Epidermal melanocyte (primary cell): ENCODE measurements at regions not wholly inside any gene's neighbourhood (a gene's known extent, or its start where the extent isn't known, plus 50 kb on each side); places are given as distances from the start of the nearest gene placed in this dataset.

Experiments used
- DNase-seq: peaks from one replicate; pipeline ENCODE4 v3.0.0; 2011; ENCODE audit warnings: low spot score; ENCODE audit not compliant: insufficient read length

- no peak for DNase-seq
Measured at GRCh38 chr2:181241797-181242196, 215.4 kb upstream of the ITGA4 start.

GRCh38 chr2:181242262-181242661, 214.9 kb upstream of the ITGA4 start:
- no peak for DNase-seq

- no peak for DNase-seq
Measured at GRCh38 chr2:181243319-181243718, 213.9 kb upstream of the ITGA4 start.

GRCh38 chr2:181250691-181251090, 206.5 kb upstream of the ITGA4 start:
- no peak for DNase-seq

- no peak for DNase-seq
Measured at GRCh38 chr2:181252262-181253148, 204.7 kb upstream of the ITGA4 start.

- no peak for DNase-seq
Measured at GRCh38 chr2:181253438-181253837, 203.7 kb upstream of the ITGA4 start.

- no peak for DNase-seq
Measured at GRCh38 chr2:181255651-181256050, 201.5 kb upstream of the ITGA4 start.

- peak; percentile 34 for DNase-seq
Measured at GRCh38 chr2:181258720-181259119, 198.5 kb upstream of the ITGA4 start.

GRCh38 chr2:181262782-181263181, 194.4 kb upstream of the ITGA4 start:
- DNase-seq: no peak

- no peak for DNase-seq
Measured at GRCh38 chr2:181264001-181264400, 193.2 kb upstream of the ITGA4 start.

- DNase-seq: no peak
Measured at GRCh38 chr2:181264441-181264840, 192.7 kb upstream of the ITGA4 start.

GRCh38 chr2:181266614-181267013, 190.6 kb upstream of the ITGA4 start:
- no peak for DNase-seq

- DNase-seq: no peak
Measured at GRCh38 chr2:181268174-181268867, 188.9 kb upstream of the ITGA4 start.

GRCh38 chr2:181273986-181274385, 183.2 kb upstream of the ITGA4 start:
- no peak for DNase-seq

GRCh38 chr2:181275643-181276070, 181.5 kb upstream of the ITGA4 start:
- no peak for DNase-seq

GRCh38 chr2:181281206-181281832, 175.9 kb upstream of the ITGA4 start:
- no peak for DNase-seq

- no peak for DNase-seq
Measured at GRCh38 chr2:181285116-181285515, 172.1 kb upstream of the ITGA4 start.

GRCh38 chr2:181289698-181290097, 167.5 kb upstream of the ITGA4 start:
- no peak for DNase-seq

- DNase-seq: no peak
Measured at GRCh38 chr2:181290182-181290581, 167.0 kb upstream of the ITGA4 start.

GRCh38 chr2:181294979-181295378, 162.2 kb upstream of the ITGA4 start:
- DNase-seq: no peak

GRCh38 chr2:181300600-181301291, 156.4 kb upstream of the ITGA4 start:
- no peak for DNase-seq
